Fibroblast of skin of right biceps (primary cell): ENCODE measurements at regions not wholly inside any gene's neighbourhood (a gene's known extent, or its start where the extent isn't known, plus 50 kb on each side); places are given as distances from the start of the nearest gene placed in this dataset.

Experiments used
- DNase-seq: peaks from one replicate; pipeline ENCODE4 v3.0.0-alpha.2; 2013

DNA sequence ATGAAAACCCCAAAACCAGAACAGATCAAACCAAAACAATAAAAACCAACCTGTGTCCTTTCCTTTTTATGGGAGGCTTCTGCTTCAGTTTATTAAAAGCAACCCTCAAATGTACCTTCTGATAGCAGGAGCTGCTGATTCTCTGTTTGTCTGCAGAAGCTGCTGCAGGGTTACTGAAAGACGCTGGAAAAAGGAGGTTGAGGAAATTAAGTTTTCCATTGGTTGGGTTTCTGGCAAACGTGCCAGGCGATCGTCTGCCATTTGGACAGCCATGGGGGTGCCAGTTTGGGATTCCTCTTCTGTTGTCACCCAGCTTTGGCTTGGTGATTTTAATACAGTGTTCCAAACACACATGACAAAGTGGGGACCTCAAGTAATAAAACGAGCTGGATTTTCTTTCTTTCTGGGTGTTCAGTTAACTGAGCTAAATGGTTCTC is 185.4 kb upstream of the ZFHX3 start:
- no peak for DNase-seq

DNA sequence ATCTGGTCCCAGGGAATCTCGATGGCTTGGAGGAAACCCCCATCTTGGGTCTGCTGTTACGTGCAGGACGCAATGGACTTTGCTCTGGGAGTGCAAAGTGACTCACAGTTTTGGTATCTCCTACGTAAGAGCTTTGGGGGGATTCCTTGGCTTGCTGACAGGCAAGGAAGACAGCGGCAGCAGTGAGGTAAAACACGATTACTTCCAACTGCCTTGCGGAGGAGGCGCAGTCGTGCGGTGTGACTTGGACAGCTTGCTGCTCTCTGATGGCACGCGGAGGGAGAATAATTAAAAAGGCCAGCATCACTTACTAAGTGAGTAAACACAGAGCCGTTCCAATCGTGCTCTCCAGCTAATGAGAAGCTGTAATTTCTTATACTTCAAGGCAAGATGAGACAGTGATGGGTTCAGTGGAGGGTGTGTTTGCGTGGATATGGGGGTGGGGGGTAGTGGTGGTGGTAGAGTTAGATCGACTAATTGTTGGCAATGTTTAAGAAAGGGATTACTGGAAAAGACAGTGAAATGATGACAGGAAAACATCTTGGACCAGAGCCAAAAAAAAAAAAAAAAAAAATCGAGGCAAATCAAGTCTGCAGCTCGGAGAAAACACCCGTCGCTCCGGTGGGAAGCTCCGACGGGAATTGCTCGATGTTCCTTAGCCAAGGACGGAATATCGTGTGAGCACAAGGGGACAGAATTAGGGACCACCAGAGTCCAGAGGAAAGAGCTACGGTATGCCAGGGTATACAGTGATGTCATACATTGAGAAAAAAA is 184.8 kb upstream of the ZFHX3 start:
- DNase-seq: peak; percentile 89

DNA sequence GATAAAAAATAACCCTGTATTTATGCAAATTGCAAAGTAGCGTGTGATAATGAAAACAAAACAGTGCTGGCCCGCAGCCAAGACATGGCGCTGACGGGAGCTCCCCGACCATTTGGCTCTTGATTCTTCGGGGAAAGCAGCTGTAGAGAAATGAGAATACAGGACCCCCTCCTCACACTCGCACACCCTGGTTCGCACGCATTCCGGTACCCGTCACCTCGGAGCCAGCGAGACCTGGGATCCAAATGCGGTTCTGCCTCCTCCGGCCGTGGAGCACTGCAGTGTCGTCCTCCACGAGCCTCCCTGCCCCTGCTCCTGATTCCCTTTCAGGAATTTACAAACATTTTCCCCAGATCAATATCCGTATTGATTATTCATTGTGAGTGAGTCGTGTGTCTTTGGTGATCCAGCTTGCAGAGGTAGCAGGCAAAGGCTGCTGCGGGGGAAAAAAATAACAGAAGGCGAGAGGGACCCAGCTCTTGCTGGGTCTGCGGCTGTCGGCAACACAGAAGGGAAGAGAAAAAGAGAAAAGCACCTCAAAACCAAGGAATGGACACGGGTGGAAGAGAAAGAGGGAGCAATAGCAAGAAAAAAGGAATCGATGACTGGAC is 184.1 kb upstream of the ZFHX3 start:
- no peak for DNase-seq

DNA sequence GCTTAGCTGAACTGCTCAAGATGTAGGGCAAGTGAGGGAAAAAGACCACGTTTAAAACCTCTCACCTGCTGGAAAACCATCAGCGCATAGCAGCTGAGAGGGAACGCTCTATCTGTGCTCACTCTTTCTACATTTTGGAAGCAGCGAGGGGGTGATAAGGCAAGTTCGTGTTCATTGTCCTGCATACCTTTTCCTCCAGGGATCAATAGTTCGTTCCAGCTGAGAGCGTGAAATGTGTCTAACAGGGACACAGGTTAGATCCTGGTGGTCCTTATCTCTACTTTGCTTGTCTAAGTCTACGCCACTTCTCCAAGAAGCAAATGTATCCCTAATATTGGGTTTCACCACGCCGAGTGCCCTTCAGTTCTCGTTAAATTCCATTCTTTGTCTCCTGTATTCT is 183.5 kb upstream of the ZFHX3 start:
- DNase-seq: no peak

DNA sequence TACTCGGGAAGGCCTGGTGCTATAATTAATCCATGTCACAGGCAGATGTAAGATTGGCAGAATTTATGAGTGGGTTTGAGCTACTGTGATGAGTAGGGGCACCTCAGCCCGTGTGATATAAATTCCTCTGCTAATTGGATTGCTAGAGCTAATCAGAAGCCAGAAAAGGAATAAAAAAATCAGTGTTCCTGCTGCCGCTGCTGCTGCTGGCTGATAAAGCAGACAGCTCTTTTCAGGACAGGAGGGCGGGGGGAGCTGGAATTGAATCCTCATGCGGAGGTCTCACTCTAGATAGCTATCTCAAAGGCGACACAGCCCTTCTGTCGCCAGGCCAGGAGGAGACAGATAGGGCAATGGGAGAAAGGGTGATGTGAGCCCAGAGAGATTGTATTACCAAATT is 182.7 kb upstream of the ZFHX3 start:
- no peak for DNase-seq

DNA sequence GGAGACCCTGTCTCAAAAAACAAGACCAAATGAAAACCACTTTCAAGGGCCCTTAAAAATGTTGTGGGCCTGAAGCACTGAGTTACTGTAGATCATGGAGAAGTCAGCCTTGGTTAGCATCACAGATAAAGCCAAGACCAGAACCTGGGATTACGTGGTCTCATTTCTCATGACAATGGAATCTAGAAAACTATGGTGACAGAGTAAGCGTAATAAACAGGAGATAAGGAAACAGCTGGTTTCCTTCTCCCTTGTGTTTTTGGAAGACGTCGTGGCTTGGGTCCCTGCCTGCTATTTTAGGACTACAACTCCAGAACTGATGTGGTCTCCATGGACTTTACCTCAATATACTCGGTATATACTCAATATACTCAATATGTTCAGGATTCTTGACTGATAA is 180.7 kb upstream of the ZFHX3 start:
- peak; percentile 75 for DNase-seq

DNA sequence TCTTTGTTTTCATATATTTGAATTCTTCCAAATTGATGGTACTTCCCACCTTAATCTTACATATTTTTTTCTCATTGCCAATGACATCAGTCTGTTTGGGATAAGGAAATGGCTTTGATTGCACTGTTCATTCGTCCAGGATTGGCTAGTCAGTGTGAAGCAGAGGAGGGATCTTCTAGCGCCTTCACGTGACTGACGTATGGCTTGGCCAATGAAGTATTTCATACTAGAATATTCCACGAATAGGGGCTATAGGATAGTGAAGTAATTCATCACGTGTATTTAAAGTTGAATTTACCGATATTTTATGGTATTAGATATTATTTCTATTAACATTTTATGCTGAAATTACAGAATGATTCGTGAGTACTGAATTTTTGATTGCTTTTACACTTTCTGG is 178.7 kb upstream of the ZFHX3 start:
- no peak for DNase-seq

DNA sequence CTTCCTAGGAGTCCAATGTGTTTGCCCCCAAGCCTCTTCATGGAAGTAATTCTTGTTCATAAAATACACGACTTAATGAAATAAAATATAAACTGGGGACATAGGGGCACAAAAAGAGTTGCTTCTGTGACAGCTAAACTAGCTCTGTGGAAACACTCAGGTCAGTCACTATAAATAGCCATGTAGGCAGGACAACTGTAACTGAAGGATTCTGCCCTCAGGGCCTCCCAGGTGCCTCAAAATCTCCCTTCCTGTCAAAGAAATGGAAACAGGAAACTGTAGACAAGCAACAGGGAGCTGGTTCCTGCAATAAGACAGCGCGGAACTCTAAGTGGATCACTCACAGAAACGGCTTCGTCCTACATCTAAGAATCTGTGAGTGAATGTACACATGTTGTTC is 178.1 kb upstream of the ZFHX3 start:
- DNase-seq: no peak

DNA sequence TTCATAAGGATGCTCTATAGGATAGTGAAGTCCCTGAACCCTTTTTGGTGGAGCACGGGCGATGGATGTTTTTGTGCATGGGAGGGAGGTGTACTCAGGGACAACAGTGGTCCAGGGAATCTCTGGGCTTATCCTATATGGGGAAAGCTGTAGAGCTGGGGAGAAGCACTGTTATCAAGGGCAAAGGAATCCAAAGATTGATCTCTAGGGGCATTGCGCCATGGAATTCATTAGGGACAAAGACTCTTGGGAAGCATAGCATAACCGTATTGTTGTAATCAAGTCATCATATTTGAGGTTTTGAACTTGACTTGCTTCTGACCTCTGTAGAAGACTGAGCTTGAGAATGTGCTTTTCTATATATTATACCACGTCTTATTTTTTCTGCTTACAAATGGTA is 172.9 kb upstream of the ZFHX3 start:
- peak; percentile 20 for DNase-seq

DNA sequence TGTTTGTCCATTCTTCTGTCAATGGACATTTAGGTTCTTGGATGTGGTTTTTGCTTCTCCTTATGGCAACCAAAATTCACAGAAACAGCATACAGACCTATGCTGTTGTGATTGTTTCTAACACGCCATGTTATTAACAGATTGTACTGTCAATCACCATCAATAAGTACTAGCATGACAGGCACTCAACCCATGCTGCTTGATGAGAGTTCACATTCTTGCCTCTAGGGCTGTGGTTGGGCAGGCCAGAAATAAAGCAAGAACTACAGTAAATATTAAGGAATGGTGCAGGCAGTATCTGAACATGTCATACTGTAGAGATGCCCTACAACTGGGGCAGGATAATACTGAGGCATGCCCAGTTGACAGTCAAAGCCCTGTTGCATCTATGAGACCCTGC is 171.2 kb upstream of the ZFHX3 start:
- DNase-seq: no peak

DNA sequence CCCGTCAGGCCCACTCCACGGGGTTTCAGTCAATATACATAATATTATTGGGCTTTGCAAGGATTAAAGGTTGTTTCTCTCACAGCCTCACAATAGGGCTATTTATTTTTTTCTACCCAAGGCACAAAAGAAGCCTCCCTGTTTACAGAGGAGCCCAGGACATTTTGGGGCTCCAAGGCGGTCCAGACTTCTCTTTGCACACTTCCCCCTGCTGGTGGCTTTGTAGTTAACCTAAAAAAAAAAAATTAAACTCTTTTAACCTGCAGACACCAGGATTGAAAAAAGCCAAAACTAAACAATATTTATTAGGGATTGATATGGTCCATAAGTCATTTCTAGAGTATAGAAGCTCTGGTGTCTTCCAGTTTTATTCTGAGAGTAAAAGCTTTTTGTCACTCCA is 169.7 kb upstream of the ZFHX3 start:
- DNase-seq: no peak

DNA sequence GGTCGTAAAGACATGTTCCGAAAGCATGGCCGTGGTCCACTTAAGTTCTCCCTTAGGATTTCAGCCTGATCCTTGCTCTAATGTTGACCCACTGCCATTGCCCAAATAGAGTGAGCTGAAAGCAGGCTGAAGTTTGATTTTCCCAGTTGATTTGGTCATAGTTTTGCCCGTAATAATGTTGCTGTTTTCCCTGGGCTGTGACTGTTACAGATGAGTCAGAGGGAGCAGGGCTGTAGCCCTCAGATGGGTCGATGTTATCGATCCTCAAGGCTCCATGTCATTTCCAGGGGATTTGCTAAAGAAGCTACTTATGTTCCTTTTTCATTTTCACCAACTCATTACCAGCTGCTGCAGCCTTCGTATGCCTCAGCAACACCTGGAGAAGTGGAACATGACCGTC is 169.0 kb upstream of the ZFHX3 start:
- no peak for DNase-seq

DNA sequence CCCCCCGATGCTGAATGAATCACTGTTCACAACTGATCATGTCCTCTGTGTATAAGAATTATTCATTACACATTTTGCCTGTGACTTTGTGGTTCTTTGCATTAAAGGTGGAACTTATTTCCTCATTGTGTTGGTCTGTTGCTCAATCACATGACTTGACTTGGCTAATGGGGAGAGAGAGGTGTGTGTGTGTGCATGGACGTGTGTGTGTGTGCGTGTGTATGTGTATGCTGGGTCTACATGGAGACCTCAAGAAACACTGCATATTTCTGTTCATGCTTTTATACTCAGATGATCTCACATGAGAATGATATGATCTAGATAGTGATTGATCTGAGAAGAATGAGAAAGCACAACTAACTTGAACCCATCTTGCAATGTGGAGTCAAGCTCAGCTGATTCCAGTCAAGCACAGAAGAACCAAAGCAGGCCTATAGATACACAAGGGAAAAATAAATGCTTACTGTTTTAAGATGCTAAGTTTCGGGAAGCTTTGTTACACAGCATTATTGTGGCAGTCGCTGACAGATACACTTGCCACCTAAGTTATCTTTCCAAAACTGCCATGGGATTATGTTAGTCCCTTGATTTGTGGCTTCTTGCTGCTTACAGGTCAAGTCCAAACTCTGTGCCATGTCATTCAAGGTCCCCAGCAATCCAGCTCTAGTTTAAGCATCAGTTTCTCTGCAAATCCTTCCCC is 167.9 kb upstream of the ZFHX3 start:
- DNase-seq: no peak

DNA sequence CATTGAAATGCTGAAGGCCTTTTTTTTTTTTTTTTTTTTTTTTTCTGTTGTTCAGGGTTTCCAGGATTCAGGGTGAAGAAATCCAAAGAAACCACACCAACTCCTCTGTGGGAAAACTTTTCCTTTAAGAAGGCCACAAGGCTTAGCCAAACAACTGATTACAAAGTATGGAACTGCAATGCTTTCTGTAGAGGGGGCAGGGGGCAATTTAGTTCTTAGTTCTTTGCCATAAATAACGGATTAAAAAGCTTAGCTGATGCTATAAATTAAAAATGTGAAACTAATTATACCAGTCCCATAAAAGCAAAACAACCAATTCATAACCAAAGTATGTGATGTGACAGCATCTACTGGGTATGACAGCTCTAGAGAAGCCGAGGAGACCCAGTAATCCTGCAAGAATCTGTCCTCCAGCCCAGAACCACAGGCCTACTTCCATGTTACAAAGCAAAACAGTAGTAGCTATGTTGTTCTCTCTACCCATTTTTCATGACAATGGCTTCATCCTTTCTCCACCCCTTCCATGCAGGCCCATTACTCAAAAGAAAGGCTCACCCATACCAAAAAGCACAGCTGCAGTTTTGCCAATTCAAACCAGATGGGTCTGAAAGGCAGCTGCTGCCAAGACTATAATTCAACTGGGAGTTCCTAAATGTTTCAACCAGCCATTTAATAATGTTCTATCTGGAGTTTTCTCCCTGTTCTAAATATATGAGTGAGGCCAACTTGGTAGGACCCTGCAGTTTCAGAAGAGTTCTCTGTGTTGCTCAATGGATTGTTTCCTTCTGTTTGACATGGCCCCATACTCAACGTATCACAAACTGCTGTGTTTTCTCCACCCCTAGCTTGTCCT is 167.1 kb upstream of the ZFHX3 start:
- peak; percentile 100 for DNase-seq

DNA sequence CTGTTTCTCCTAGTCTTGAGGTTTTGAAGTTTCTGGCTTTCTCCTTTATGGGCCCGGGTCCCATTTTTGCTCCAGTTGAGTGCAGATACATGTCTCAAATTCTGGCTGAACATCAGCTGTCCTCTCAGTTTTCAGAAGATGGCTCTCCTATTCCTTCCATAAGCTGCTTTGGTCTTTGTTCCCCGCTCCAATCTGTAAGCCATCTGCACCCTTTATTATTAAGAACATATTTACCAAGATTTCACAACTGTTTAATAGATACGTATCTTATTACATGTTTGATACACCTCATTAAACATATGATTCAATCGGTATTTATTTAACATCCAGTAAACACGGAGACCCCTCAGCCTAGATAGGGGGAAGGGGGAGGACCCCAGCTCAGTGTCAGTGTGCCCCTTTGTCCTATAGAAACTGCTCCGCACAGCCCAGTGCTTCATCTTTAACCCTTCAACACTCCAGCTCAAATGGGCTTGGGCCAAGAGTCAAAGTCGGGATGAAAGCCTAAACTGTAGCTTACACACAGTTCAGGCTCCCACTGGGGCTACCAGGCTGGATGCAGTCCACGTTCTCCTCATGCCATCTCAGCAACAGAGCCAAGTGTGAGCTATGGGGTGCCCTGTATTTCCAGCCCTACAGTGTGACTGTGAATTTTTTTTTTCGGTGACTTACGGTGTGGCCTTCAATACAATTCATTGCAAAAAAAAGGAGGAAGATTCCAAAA is 166.0 kb upstream of the ZFHX3 start:
- DNase-seq: peak; percentile 38

DNA sequence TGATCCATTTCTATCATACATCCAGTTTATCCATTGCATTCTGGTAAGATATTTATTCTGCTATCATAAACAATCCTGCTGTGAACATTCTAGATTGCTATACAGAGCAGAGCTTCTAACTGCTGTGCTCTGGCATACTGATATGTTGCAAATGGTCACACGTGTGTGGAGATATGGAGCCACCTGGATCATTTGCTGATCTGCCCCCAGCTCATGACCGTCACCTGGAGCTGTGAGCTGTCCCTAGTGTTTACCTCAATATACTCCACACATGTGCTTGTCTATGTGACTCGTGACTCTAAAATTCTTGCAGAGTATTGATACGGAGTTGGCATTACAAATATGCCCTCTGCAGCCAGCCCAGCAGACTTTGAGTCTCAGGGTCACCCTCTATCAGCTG is 164.5 kb upstream of the ZFHX3 start:
- no peak for DNase-seq

DNA sequence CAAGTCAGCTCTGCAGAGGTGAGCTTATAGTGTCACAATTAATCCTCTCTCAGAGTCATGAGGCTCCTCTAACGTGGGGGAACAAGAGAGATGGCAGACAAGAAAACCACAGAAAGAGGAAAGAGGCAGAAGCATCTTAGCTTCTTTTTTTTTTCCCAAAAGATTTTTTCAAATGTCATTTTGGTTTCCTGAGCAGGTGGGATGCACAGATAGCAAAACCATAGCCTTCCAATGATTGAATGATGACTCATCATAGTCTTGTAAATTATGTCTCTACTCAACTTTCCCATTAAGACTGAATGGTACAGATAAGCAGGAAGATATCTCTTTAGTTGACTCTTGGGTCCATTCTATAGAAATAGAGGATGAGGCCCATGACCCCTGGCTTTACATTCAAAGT is 162.8 kb upstream of the ZFHX3 start:
- DNase-seq: no peak

DNA sequence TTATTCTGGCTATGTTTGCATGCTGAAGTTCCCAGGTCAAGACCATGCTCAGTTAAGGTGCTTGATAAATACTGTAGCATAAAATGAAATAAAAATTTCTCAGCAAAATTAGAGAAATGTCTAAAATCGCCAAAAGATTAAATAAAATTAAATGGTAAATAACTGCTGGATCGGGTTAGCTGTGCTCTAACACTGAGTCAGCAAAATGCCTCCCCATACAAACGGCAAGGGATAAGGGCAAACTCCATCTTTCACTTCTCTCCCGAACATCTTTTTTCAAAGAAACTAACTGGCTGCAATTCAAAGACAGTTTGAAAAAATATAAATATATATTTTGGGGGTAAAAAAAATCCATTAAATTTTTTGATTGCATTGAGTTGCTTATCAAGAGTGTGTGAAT is 162.2 kb upstream of the ZFHX3 start:
- no peak for DNase-seq

DNA sequence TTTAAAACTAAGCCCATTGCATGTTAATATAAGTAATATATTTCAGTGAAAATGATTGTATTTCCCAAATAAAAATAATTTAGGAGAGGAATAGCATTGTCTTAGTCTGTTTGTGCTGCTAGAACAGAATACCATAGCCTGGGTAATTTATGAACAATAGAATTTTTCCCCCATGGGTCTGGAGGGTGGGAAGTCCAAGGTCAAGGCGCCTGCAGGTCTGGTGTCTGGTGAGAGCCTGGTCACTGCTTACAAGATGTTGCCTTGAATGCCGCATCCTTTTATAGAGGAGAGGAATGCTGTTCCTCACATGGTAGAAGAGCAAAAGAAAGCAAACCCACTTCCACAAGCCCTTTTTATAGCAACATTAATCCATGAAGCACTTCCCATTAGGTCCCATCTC is 161.3 kb upstream of the ZFHX3 start:
- no peak for DNase-seq

DNA sequence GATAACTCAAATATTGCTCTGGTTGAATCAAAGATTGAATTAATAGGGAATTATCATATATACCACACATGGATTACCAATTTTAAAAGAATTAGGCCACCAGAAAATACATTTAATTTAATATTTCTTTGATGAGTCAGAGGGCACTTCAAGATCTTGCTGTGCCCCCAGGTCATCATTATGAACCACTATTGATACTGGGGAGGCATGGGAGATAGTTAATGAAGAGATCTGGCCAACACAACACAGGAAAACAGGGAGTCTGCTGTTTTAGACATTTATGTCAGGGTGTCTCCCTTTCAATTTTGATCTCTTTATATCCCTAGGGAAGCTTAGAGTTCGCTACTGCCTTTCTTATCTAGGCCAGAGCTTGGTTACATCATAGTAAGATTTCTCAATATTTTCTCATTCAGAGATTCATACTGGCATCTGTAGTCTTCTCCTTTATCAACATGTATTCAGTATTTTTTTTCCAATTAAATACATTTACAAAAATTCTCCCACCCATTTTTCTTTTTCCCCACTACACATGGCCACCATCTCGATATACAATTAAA is 158.3 kb upstream of the ZFHX3 start:
- no peak for DNase-seq

DNA sequence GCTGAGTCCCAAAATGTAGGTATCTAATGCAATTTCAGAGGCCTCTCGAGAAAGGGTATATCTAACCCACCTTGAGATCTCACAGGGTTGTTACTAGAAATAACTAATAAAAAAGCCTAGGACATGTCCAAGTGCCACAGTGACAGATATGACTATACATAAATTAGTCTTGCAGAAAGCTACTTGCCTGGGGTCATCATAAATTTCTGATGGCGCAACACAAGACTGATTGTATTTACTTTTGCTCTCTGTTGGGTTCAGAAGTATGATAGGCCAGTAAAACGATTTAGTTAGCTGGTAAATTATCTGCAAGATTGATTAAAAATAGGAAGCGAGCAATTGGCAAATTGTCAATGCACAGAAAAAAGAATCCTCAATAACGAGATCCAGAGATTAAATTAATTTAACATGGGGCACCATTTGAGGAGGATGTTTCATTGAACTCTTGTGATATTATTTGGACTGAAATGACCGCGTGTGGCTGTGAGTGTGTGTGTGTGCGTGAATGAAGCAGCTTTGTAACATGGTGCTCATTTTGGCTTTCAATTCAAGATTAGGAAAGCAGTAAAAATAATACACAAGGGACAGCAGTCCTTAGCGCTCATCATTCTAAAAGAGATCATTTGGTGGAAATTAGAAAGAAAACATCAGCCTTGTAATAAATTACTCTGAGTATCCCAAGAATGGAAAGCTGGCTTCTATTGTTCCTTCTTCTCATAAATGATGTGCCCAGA is 157.4 kb upstream of the ZFHX3 start:
- no peak for DNase-seq
